Panc1 (cell line): ENCODE measurements at regions not wholly inside any gene's neighbourhood (a gene's known extent, or its start where the extent isn't known, plus 50 kb on each side); places are given as distances from the start of the nearest gene placed in this dataset.

Source experiments
- ATAC-seq: fragments of 200-7000 bp; cut with Tn5 transposase; 2 replicates; pipeline ENCODE4 v1.9.1; 2020; ENCODE audit warnings: mild to moderate bottlenecking, moderate library complexity
- BruUV-seq: library from RNA; stranded (reverse); fragments of 400-500 nt; replicated peaks from 2 replicates; lab custom pipeline; 2021; lab: Mats Ljungman, UMichigan
- CTCF ChIA-PET: fragments of 300-600 bp; sonication (Branson Sonifier 250); formaldehyde crosslinking; loops from one replicate; lab custom pipeline; 2022; ENCODE audit warnings: antibody characterized with exemption; lab: Charles Lee
- POLR2A ChIA-PET: fragments of 300-600 bp; sonication (Branson Sonifier 250); formaldehyde crosslinking; loops from one replicate; lab custom pipeline; 2022; ENCODE audit warnings: antibody characterized with exemption; lab: Charles Lee
- DNase-seq: peaks from one replicate; pipeline ENCODE4 v3.0.0-alpha.2; 2010; ENCODE audit warnings: low read depth, low spot score
- H3K27ac ChIP-seq: 2 replicates; pipeline ENCODE4 v1.5.1; 2011; ENCODE audit warnings: mild to moderate bottlenecking, low read length, inconsistent platforms
- H3K27me3 ChIP-seq: fragments of 200-500 bp; sonication (Bioruptor generic); 2 replicates; pipeline ENCODE4 v1.6.0; 2014; ENCODE audit warnings: low read length, inconsistent platforms; ENCODE audit not compliant: control insufficient read depth, insufficient read depth
- H3K36me3 ChIP-seq: fragments of 200-500 bp; sonication (Bioruptor generic); 2 replicates; pipeline ENCODE4 v1.5.1; 2014; ENCODE audit warnings: inconsistent platforms, mild to moderate bottlenecking, low read length, moderate library complexity; ENCODE audit not compliant: control insufficient read depth, insufficient read depth
- H3K4me1 ChIP-seq: 2 replicates; pipeline ENCODE4 v1.5.1; 2011; ENCODE audit warnings: inconsistent platforms, mild to moderate bottlenecking, low read length, moderate library complexity; ENCODE audit not compliant: control insufficient read depth, insufficient read depth
- H3K4me3 ChIP-seq, 2 experiments: 2 replicates each; pipeline ENCODE4 v1.5.1; 2011 to 2012; ENCODE audit warnings: low read depth in 2 of 2, low read length in 2 of 2, mild to moderate bottlenecking in 2 of 2, inconsistent platforms in 1 of 2, moderate library complexity in 1 of 2
- H3K9me3 ChIP-seq: fragments of 200-500 bp; sonication (Bioruptor generic); 2 replicates; pipeline ENCODE4 v1.5.1; 2014; ENCODE audit warnings: low read depth, mild to moderate bottlenecking, inconsistent platforms, low read length, moderate library complexity; ENCODE audit not compliant: control insufficient read depth, insufficient read depth
- POLR2AphosphoS5 ChIP-seq: IDR thresholded peaks from 2 replicates; pipeline ENCODE4 v1.6.1; 2012; ENCODE audit warnings: mild to moderate bottlenecking, low read depth, low read length, moderate library complexity
- SIN3A ChIP-seq: IDR thresholded peaks from 2 replicates; pipeline ENCODE4 v1.6.1; 2012; ENCODE audit warnings: low read depth, mild to moderate bottlenecking, low read length, moderate library complexity, borderline replicate concordance; ENCODE audit not compliant: insufficient read depth
- TCF7L2 ChIP-seq: IDR thresholded peaks from 2 replicates; pipeline ENCODE4 v1.6.1; 2011; ENCODE audit warnings: mild to moderate bottlenecking, low read depth, low read length, inconsistent platforms
- in situ Hi-C: cut with HindIII; loops from 2 replicates; pipeline ENCODE4 v1.10.0; 2016; ENCODE audit warnings: low sequenced_read_pairs, low pct_unique_long_range_greater_than_20kb
- intact Hi-C: fragments of 100-400 bp; cut with micrococcal nuclease; formaldehyde crosslinking; loops from one replicate; pipeline ENCODE4 v1.10.0; 2022; ENCODE audit not compliant: unreplicated experiment
- TF ChIP-seq, protein P1 (sequence below), 2 experiments: IDR thresholded peaks; 2 replicates each; pipeline ENCODE4 v1.6.1; 2011 to 2012; ENCODE audit warnings: low read depth in 2 of 2, control low read depth in 1 of 2, low read length in 1 of 2, mild to moderate bottlenecking in 1 of 2, moderate library complexity in 1 of 2; ENCODE audit not compliant: insufficient read depth in 1 of 2
- TF ChIP-seq, protein P2 (sequence below): fragments of 450-650 bp; IDR thresholded peaks from 2 replicates; pipeline ENCODE4 v1.5.1; 2017; ENCODE audit warnings: mild to moderate bottlenecking

DNA sequence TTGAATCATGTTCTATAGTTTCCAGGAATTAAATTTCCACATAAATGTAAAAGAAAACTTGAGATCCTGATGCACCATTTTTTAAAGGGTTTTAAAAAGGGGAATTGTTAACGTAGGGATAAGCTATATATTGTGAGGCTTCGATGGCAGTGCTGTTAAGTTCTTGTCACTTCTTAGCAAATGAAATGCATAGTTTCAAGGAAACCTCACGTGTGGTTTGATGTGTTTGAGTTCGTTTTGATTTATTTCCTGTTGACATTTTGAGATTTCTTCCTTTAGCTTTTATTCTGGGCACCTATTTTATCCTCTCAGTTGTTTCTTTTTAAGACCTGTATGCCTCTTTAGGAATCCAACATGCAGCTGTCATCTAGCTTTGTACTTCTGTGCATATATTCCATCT lies 301.0 kb downstream of the DOCK8 start:
- Histone ChIP-seq H3K4me3 (no peak overlapping the region), H3K4me1 (no peaks in the 10 kb centered on the region), H3K9me3 (no peaks in the 10 kb centered on the region), H3K27ac (no peak overlapping the region), H3K36me3 (no peaks in the 10 kb centered on the region), H3K27me3 (no peaks in the 10 kb centered on the region)
- intact Hi-C loops (no loop called here), in situ Hi-C loops (no loop called here)
- POLR2A ChIA-PET = no interaction called here
- no peak for TF ChIP-seq SIN3A
- no peak for TF ChIP-seq POLR2AphosphoS5
- no peak for TF ChIP-seq TCF7L2
- TF ChIP-seq, protein P1, sequence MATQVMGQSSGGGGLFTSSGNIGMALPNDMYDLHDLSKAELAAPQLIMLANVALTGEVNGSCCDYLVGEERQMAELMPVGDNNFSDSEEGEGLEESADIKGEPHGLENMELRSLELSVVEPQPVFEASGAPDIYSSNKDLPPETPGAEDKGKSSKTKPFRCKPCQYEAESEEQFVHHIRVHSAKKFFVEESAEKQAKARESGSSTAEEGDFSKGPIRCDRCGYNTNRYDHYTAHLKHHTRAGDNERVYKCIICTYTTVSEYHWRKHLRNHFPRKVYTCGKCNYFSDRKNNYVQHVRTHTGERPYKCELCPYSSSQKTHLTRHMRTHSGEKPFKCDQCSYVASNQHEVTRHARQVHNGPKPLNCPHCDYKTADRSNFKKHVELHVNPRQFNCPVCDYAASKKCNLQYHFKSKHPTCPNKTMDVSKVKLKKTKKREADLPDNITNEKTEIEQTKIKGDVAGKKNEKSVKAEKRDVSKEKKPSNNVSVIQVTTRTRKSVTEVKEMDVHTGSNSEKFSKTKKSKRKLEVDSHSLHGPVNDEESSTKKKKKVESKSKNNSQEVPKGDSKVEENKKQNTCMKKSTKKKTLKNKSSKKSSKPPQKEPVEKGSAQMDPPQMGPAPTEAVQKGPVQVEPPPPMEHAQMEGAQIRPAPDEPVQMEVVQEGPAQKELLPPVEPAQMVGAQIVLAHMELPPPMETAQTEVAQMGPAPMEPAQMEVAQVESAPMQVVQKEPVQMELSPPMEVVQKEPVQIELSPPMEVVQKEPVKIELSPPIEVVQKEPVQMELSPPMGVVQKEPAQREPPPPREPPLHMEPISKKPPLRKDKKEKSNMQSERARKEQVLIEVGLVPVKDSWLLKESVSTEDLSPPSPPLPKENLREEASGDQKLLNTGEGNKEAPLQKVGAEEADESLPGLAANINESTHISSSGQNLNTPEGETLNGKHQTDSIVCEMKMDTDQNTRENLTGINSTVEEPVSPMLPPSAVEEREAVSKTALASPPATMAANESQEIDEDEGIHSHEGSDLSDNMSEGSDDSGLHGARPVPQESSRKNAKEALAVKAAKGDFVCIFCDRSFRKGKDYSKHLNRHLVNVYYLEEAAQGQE (IDR thresholded peaks at IDR 0.05; ENCODE audit: insufficient read depth in 1 of 2, low read depth in 2 of 2, low read length in 1 of 2) = no peak
- TF ChIP-seq, protein P2, sequence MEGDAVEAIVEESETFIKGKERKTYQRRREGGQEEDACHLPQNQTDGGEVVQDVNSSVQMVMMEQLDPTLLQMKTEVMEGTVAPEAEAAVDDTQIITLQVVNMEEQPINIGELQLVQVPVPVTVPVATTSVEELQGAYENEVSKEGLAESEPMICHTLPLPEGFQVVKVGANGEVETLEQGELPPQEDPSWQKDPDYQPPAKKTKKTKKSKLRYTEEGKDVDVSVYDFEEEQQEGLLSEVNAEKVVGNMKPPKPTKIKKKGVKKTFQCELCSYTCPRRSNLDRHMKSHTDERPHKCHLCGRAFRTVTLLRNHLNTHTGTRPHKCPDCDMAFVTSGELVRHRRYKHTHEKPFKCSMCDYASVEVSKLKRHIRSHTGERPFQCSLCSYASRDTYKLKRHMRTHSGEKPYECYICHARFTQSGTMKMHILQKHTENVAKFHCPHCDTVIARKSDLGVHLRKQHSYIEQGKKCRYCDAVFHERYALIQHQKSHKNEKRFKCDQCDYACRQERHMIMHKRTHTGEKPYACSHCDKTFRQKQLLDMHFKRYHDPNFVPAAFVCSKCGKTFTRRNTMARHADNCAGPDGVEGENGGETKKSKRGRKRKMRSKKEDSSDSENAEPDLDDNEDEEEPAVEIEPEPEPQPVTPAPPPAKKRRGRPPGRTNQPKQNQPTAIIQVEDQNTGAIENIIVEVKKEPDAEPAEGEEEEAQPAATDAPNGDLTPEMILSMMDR = no peak
- DNase-seq (no peak), ATAC-seq (no peak)
- no TSS peak for BruUV-seq
- CTCF ChIA-PET = no interaction called here

DNA sequence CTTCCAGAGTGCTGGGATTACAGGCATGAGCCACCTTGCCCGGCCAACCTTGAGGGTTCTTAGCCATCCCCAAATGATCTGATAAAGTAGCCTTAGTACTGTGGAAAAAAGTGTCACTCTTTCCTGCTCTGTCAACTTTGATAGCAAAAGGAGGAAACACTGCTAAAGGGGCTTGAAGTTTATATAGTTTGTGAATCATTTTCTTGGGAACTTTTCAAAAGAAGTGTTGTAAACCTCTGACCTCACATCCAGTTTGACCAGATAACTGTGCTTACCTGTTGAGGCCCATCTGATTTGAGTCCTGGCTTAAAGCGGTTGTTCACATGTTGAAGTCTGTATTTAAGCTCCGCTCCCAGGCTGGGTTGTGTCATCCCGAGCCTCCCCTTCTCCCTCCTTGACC lies 303.3 kb downstream of the DOCK8 start:
- DNase-seq (no peak), ATAC-seq (no peak)
- TF ChIP-seq POLR2AphosphoS5 (no peak), TCF7L2 (no peak), SIN3A (no peak)
- TF ChIP-seq, protein P1 (IDR thresholded peaks at IDR 0.05; ENCODE audit: insufficient read depth in 1 of 2, low read depth in 2 of 2, low read length in 1 of 2) = no peak
- TF ChIP-seq, protein P2 = no peak
- Histone ChIP-seq H3K36me3 (no peaks in the 10 kb centered on the region), H3K27ac (no peak overlapping the region), H3K4me3 (no peak overlapping the region), H3K27me3 (no peaks in the 10 kb centered on the region), H3K4me1 (peaks cover 5% of the 10 kb centered on the region; the same call in 1 of the 2 replicates), H3K9me3 (no peaks in the 10 kb centered on the region)
- intact Hi-C loops = no loop called here
- POLR2A ChIA-PET = no interaction called here
- CTCF ChIA-PET = no interaction called here
- in situ Hi-C loops = no loop called here
- BruUV-seq = no TSS peak
